OCI-LY7 (cell line): ENCODE measurements at regions not wholly inside any gene's neighbourhood (a gene's known extent, or its start where the extent isn't known, plus 50 kb on each side); places are given as distances from the start of the nearest gene placed in this dataset.
A peak's percentile ranks its signal among the peaks of the same experiment; 100 is the strongest.

Source experiments
- BruUV-seq: library from RNA; stranded (reverse); fragments of 400-500 nt; replicated peaks from 2 replicates; lab custom pipeline; 2021; lab: Mats Ljungman, UMichigan
- CTCF ChIA-PET: fragments of 300-600 bp; sonication (Branson Sonifier 250); formaldehyde crosslinking; loops from one replicate; lab custom pipeline; 2022; ENCODE audit warnings: antibody characterized with exemption; ENCODE audit not compliant: unreplicated experiment; lab: Charles Lee
- POLR2A ChIA-PET: fragments of 300-600 bp; sonication (Branson Sonifier 250); formaldehyde crosslinking; loops from one replicate; lab custom pipeline; 2022; ENCODE audit warnings: antibody characterized with exemption; lab: Charles Lee
- DNase-seq: peaks from one replicate; pipeline ENCODE4 v3.0.0-alpha.2; 2015; ENCODE audit warnings: low spot score
- H2AFZ ChIP-seq: fragments of 200-600 bp; sonication (generic), shearing (Covaris generic); 2 replicates; pipeline ENCODE4 v1.6.1; 2014; ENCODE audit warnings: mild to moderate bottlenecking, antibody characterized with exemption, low read length, moderate library complexity
- H3K27ac ChIP-seq: fragments of 200-600 bp; sonication (generic); 2 replicates; pipeline ENCODE4 v1.5.1; 2014; ENCODE audit warnings: mixed run types, low read depth, mild to moderate bottlenecking, moderate library complexity, low read length, inconsistent platforms; ENCODE audit not compliant: poor library complexity, severe bottlenecking
- H3K36me3 ChIP-seq: fragments of 200-600 bp; sonication (generic); 2 replicates; pipeline ENCODE4 v1.6.1; 2014; ENCODE audit warnings: mild to moderate bottlenecking, antibody characterized with exemption, low read length, moderate library complexity, mixed read lengths; ENCODE audit not compliant: insufficient read depth
- H3K4me1 ChIP-seq: fragments of 200-600 bp; sonication (generic); 2 replicates; pipeline ENCODE4 v1.5.1; 2014; ENCODE audit warnings: mild to moderate bottlenecking, low read length; ENCODE audit not compliant: insufficient read depth, poor library complexity, severe bottlenecking
- H3K4me2 ChIP-seq: fragments of 200-600 bp; sonication (generic); 2 replicates; pipeline ENCODE4 v1.6.1; 2014; ENCODE audit warnings: mild to moderate bottlenecking, low read length
- H3K4me3 ChIP-seq: fragments of 200-600 bp; sonication (generic); 2 replicates; pipeline ENCODE4 v1.5.1; 2014; ENCODE audit warnings: mild to moderate bottlenecking, low read depth, low read length; ENCODE audit not compliant: poor library complexity, severe bottlenecking
- H3K79me2 ChIP-seq: fragments of 200-600 bp; sonication (generic); 2 replicates; pipeline ENCODE4 v1.6.1; 2016; ENCODE audit warnings: low read depth, mild to moderate bottlenecking, low read length, moderate library complexity, mixed read lengths; ENCODE audit not compliant: insufficient read depth
- H3K9me2 ChIP-seq: fragments of 200-600 bp; sonication (generic); 2 replicates; pipeline ENCODE4 v1.6.1; 2016; ENCODE audit warnings: mild to moderate bottlenecking, low read length, mixed read lengths; ENCODE audit not compliant: insufficient read depth
- H3K9me3 ChIP-seq: fragments of 200-600 bp; sonication (generic); 2 replicates; pipeline ENCODE4 v1.6.1; 2014; ENCODE audit warnings: mild to moderate bottlenecking, mixed run types, low read length, mixed read lengths
- H4K20me1 ChIP-seq: fragments of 200-600 bp; sonication (generic); 2 replicates; pipeline ENCODE4 v1.6.1; 2014; ENCODE audit warnings: mild to moderate bottlenecking, antibody characterized with exemption, low read length, moderate library complexity, mixed read lengths; ENCODE audit not compliant: insufficient read depth
- CTCF ChIP-seq: fragments of 200-600 bp; sonication (generic); conservative IDR thresholded peaks from 2 replicates; pipeline ENCODE4 v1.5.1; 2014; ENCODE audit warnings: mild to moderate bottlenecking, antibody characterized with exemption, low read length, moderate library complexity, mixed read lengths
- EZH2phosphoT487 ChIP-seq: fragments of 200-600 bp; sonication (generic); IDR thresholded peaks from 2 replicates; pipeline ENCODE4 v1.6.1; 2018; ENCODE audit warnings: low read depth, borderline replicate concordance, mild to moderate bottlenecking, mixed run types, antibody characterized with exemption, low read length, moderate library complexity, mixed read lengths
- intact Hi-C: fragments of 100-400 bp; cut with micrococcal nuclease; formaldehyde crosslinking; loops from one replicate; pipeline ENCODE4 v1.10.0; 2022; ENCODE audit not compliant: unreplicated experiment

- no peak overlapping the region for H3K4me2 ChIP-seq
- no peaks in the 10 kb centered on the region for H3K4me1 ChIP-seq
- CTCF ChIA-PET, result no interaction called here
- POLR2A ChIA-PET, result no interaction called here
- H3K27ac ChIP-seq, result no peak overlapping the region
- no peak overlapping the region for H2AFZ ChIP-seq
- TF ChIP-seq CTCF (no peak), EZH2phosphoT487 (no peak)
- H4K20me1 ChIP-seq, result no peaks in the 10 kb centered on the region
- no peaks in the 10 kb centered on the region for H3K9me2 ChIP-seq
- intact Hi-C loops, result no loop called here
- DNase-seq, result no peak
- no TSS peak for BruUV-seq
- H3K79me2 ChIP-seq, result no peaks in the 10 kb centered on the region
- H3K36me3 ChIP-seq, result no peaks in the 10 kb centered on the region
- no peak overlapping the region for H3K4me3 ChIP-seq
- no peaks in the 10 kb centered on the region for H3K9me3 ChIP-seq
Observed at GRCh38 chr1:5711079-5711478, 281.1 kb downstream of the NPHP4 start.

- Histone ChIP-seq H2AFZ (no peak overlapping the region), H3K4me2 (no peak overlapping the region), H3K27ac (no peak overlapping the region), H3K79me2 (no peaks in the 10 kb centered on the region), H3K9me2 (no peaks in the 10 kb centered on the region), H3K36me3 (no peaks in the 10 kb centered on the region), H3K4me3 (no peak overlapping the region), H4K20me1 (no peaks in the 10 kb centered on the region), H3K9me3 (no peaks in the 10 kb centered on the region), H3K4me1 (no peaks in the 10 kb centered on the region)
- intact Hi-C loops, result no loop called here
- TF ChIP-seq EZH2phosphoT487 (no peak), CTCF (no peak)
- peak; percentile 15 for DNase-seq
- CTCF ChIA-PET, result no interaction called here
- BruUV-seq, result no TSS peak
- POLR2A ChIA-PET, result no interaction called here
Observed at GRCh38 chr1:5709976-5710375, 282.2 kb downstream of the NPHP4 start.

GRCh38 chr1:5709461-5709975 is 282.7 kb downstream of the NPHP4 start:
- Histone ChIP-seq H4K20me1 (no peaks in the 10 kb centered on the region), H3K4me2 (no peak overlapping the region), H3K27ac (no peak overlapping the region), H3K9me3 (no peaks in the 10 kb centered on the region), H3K79me2 (no peaks in the 10 kb centered on the region), H3K4me3 (no peak overlapping the region), H2AFZ (no peak overlapping the region), H3K4me1 (no peaks in the 10 kb centered on the region), H3K36me3 (no peaks in the 10 kb centered on the region), H3K9me2 (no peaks in the 10 kb centered on the region)
- CTCF ChIA-PET, result no interaction called here
- intact Hi-C loops, result no loop called here
- TF ChIP-seq EZH2phosphoT487 (no peak), CTCF (no peak)
- DNase-seq, result no peak
- POLR2A ChIA-PET, result no interaction called here
- no TSS peak for BruUV-seq
